HG02885 (cell line): ENCODE measurements at regions not wholly inside any gene's neighbourhood (a gene's known extent, or its start where the extent isn't known, plus 50 kb on each side); places are given as distances from the start of the nearest gene placed in this dataset.

Experiments
- ATAC-seq: cut with Tn5 transposase; IDR thresholded peaks from one replicate; pipeline ENCODE4 v1.9.1; 2021; ENCODE audit warnings: mild to moderate bottlenecking; ENCODE audit not compliant: unreplicated experiment, poor library complexity

DNA sequence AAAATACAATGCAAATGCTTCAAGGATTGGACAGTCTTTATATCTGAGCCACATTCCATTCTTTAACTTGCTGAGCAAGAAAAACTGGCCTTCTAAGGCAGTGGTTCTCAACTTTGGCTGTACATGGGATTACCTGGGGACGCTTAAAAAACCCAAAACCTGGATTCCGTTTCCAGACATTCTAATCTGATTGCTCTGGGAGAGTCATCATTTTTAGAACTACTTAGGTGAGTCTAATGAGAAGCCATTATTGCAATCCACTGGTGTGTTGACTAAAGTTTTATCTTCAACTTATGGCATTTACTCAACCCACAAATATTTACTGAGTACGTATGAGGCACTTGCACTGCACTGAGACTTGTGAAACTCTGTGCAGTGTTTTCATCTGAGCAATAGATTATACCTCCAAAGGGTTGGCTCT, 195.7 kb upstream of the ATP11B start:
- ATAC-seq, result no peak

DNA sequence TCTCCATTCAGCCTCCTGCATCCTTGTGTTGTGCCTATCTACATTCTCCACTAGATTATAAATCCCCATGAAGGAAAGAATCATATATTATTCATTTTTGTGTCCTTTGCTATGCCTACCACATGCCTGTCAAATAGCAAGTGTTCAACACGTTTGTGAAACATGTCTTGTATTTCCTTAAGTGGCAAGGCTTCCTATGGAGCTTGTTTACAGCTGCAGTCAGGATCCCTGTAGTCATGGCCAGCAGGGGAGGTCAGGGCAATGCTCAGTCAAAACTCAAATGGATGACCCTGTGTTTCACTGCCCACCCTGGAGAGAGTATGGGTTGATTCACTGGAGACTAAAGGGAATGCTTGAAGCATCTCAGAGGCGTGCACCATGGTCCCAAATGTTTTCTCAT, 191.7 kb upstream of the ATP11B start:
- ATAC-seq, result no peak

DNA sequence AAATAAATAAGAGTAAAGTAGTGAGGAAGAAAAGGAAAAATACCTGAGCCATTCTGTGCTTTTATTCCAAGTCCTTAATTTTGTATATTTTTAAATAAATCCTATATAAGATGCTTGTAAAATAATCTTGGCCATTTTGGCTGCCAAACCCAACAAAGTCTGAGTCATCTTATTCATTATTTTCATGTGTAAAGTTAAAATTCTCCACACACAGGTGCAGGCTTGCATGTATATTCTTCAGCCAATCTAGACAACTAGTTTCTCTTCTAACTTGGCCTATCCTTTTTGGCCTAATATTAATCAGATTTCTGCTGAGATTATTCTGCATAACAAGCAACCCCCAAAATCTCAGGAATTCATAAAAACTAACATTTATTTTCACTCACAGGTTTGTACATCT, 189.8 kb upstream of the ATP11B start:
- ATAC-seq, result no peak

DNA sequence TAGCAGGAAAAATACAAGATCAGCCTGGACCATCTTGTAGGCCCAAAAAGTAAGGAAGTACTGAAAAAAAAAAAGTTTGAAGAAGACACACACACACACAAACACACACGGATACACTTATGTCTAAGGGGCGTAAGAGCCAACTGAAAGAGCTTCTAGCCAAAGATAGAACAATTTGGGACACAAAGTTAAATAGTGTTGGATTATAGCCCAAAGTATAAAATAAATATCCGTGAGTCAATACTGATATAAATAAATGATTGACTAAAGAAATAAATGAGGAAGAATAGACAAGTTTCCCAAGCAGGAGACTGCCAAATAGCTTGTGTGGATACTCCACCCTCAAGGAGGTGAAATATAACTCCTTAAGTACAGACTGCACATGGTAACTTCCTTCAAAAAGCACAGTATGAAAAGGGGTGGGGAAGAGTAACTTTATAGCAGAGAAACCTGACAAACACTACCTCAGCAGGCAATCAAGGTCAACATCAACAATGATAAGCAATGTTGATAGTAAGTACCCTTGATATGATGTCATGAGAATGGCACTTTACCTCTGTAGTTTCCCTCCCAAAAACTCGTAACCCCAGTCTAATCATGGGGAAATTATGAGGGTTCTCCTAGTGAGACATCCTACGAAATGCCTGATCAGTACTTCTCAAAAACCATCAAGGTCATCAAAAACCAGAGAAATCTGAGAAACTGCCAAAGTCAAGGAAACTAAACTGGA, 187.3 kb upstream of the ATP11B start:
- ATAC-seq, result no peak

DNA sequence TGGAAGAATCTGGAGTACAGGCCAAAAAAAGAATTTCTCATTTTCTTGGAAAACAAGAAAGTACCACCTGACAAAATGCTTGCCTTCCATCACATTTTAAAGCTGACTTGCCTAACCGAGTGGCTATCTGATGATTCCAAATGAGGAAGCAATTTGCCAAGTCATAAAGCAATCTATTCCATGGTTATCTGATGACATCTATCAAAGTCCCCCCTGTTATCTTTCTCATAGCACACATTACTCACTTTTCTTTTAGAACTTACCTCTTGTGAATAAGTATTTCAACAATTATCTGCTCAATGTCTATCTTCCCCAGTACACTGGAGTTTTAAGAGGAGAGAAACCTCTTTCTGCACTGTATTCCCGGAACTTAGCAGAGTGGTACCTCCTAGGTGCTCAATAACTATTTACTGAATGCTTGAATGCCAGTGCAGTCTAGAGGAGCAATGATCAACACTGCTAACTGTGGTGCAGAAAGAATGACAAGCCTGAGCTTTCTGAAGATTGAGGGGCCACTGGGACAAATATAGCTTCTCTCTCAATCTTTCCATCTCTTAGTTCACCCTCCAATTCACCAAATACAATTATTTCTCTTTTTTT, 186.3 kb upstream of the ATP11B start:
- no peak for ATAC-seq

DNA sequence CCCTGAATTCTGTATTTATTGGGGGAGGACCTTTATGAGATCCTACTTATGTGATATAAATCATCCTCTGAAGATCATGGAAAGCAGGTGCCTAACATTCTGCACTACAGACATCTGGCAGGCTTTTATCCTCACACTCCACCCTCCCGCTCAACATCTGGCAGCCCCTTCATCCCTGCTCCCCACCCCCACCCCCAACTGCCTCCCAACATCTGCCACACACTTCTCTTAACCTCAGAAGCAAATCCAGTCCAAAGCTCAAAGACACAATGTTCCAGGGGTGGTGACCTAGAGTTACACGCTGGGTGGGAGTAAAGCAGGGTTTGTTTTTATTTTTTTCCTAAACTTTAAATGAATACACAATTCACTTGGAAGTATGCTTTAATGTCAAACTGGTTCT, 184.5 kb upstream of the ATP11B start:
- no peak for ATAC-seq

DNA sequence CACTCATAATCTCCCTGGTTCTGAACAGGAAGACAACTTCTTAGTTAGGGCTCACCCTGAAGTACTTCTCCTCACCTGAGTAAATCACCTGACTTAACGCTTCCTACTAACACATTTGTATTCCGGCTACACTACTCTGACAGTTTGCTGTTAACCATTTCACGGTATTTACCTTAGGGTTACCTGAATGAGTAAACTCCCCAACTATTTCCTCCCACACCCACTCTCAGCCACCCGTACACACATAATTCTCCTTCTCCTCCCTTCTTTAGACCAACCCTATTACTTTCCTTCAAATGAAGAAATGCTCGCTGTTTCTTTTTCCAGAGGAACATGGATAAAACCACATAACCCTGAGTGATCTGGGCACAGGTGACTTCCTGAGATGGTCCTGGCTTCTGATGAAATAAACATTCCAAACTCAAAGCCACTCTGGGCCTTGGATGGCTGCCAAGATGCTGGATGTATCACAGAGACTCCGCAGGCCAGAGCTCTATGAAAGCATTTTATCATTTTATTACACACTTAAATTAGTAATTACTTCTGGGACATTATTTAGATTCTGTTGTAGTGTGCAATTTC, 183.6 kb upstream of the ATP11B start:
- ATAC-seq, result no peak

DNA sequence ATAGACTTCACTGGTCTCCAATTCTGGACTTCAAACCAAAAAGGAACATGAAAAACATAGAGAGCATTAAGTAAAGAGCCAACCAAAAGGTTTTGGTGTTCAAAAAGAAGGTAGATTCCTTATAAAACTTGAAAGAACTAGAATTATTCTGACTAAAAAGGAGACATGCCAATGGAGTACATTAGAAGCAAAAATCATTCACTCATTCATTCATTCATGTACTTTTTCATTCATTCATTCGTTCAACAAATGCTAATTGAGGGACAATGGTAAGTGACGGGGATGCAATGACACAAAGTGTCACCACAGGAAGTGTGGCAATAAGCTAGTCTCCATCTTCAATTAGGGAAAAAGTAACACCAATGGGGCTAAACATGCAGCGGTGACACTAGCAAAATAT, 181.0 kb upstream of the ATP11B start:
- ATAC-seq, result no peak

DNA sequence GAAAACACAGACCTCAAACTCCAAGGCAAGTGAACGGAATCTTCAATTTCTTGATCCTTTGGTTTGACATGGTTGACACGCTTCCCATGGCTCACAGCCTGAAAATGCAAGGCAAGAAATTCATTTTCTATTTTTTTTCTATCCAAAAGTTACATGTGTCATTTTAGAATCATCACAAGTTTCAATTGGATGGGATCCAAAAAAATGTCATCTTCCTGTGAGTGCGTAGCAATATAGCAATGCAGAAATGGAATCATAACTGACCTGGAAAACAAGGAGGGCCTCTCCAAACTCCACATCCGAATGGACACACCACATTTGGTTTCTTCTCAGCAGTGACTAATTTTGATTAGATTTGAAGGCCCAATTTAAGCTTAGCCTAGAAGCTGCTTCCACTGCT, 175.8 kb upstream of the ATP11B start:
- ATAC-seq, result no peak

DNA sequence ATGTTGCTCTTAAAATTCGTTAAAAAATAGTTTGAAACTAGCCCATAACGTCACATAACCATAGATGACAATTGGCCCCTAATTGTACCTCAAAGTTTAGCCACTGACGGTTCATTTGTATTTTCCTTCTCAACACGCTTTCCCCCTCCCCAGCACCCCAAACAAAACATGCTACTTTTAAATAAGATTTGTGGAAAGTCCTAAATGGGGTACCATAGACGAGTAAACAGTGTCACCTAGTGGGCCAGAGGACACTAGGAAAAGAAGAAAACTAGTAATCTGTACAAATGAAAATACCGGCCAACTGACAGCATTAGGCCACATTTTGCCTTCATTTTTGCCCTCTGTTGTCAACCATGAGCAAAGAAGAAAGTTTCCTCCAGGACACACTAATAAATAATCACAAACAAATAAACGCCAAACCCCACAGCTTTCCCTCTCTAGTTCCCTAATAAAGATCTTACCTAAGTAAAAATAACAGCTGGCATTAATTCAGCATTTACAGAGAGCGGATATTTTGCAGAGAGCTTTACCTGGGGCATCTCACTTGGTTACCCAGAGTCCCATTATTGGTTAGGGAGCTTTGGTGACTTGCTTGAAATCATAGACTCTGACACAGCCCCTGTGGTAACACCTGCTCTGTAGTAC, 175.1 kb upstream of the ATP11B start:
- ATAC-seq, result peak; percentile 9

DNA sequence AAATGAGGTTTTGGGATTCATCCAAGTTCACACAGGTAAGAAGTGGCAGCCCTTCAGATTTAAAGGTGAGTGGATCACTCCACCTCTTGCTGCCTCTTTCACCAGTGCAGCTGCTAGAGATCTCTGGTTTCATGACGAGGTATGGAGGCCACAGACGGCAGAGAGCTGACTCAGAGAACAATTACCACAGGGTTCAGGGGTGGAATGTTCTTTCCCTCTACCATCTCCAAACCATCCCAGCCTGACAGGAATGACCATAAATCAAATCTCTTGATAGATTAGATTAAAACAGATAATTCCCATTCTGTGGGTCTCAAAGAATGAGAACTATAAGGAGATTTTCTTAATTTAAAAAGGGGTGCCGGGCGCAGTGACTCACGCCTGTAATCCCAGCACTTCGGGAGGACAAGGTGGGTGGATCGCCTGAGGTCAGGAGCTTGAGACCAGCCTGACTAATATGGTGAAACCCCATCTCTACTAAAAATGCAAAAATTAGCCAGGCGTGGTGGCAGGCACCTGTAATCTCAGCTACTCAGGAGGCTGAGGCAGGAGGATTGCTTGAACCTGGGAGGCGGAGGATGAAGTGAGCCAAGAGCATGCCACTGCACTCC, 174.2 kb upstream of the ATP11B start:
- ATAC-seq, result peak; percentile 44

DNA sequence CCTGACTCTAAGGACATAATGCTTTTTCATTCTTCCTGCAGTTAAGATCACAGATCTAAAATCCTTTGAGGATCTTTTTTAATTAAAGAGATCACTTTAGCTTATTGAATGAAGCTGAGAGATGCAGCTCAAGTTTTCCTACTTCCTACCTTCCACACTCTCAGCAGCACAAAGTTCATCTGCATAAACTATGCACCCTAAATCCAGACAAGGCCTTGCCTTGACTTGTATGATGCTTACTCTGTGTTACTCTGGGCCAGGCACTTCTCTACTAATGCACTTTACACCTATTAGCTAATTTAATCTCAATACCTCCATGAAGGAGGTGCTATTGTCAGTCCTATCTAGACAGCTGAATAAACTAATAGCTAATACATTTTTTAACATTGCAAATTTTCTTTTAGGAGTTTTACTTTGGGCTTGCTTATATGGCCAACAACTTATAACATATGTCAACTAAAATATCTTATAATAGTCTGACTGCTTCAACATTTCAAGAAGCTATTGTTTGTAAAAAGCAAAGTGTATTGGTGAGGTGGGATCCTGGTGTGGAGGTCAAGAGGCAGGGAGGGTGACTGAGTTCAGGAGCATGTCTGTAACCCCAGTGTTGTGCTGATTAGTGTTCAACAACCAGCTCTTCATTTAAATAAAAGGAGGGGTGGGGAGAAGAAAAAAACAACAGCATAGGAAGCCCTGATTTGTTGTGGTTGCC, 172.4 kb upstream of the ATP11B start:
- no peak for ATAC-seq

DNA sequence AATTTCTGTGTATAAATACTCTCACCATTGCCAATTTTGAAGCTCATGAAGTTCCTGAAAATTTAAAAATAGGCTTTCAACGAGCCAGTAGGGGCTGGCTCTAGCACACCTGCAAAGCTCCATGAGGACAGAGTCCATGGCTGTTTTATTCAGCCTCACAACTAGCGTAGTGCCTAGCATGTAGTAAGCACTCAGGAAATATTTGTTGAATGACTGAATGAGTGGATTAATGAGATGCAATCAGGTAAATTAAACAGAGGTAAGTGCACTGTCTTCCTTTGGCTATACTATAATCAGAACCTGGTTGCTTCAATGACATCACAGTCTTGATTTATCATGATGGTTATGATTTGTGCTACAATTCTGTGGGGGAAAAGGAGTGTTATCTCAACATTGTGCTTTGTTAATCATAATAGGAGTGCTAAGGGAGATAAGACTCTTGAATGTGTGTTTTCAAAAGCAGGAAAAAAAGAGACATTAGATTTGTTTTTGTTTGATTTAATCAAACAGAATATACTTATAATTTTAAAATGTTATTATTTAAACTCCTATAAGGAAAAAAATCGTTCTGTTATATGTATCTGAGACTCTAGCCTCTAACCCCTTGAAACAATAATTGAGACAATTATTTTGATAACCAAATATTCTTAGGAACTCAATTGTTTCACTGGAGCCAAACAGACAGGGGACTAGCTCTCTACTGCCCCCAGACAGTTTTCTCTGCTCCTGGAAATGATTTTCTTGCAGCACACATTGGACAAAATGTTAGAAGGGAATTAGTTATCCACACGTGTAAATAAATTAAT, 171.7 kb upstream of the ATP11B start:
- ATAC-seq, result no peak

DNA sequence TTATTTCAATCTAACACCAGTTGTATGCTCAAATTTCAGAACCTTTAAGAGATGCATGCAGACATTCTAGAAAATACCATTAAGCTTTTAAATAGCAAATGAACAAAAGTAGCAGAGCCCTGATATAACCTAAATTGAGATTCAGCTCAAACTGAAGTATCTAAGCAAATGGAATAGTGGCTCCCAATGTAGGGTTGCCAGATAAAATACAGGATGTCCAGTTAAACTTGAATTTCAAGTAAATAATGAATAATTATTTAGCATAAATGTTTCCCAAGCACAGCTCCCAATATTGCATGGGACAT, 171.1 kb upstream of the ATP11B start:
- no peak for ATAC-seq

DNA sequence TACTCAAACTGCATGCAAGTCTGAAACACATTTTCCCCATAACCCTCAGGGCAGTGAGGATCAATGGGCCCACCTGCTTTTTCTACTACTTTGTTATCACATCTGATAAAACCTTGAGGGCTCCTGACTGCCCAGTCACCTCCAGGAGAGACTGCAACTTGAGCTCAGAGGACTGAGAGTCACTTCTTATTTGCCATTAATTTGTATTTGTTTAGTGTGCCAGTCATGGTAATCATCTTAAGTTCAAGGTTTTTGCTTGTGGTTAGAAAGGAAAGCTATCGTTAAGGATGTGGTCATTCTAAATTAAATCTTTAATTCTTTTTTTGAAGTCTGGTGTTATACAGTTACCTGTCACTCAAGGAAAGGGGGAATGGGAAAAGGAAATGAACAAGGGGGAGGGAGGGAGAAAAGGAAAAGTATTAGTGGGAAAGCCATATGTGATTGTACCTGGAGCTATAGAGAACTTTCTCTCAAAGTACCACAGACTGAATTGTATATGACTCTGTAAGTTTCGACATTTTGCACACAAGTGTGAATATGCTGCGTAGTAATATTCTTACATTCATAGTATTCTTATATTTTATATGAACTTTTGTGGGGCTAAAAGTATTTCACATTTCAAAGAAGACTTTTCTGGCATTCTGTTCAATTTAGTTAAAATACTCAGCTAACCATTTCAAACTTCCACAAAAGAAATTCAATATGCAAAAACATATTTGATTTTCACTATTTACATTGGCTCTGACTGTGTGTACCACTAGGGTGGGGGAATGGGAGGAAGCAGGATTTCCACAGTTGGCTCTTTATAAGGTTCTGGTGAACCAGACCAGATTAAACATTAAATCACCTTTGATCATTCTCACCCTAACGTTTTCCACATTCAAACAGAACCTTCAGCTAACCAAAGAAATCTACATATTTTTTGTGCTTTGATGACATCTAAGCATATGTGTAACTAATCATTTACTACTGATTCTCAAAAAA, 166.5 kb upstream of the ATP11B start:
- no peak for ATAC-seq

DNA sequence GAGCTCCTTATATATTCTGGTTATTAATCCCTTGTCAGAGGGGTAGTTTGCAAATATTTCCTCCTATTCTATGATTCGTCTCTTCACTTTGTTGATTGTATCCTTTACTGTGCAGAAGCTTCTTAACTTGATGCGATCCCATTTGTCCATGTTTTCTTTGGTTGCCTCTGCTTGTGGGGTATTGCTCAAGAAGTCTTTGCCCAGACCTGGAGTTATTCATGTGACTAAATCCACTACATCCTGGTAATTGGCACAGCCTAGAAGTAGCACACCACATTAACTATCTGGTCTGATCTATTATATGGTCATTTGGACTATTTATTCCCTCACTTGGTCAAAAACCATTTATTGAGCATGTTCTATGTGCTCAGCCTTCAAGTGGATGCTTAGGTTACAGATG, 164.8 kb upstream of the ATP11B start:
- ATAC-seq, result no peak

DNA sequence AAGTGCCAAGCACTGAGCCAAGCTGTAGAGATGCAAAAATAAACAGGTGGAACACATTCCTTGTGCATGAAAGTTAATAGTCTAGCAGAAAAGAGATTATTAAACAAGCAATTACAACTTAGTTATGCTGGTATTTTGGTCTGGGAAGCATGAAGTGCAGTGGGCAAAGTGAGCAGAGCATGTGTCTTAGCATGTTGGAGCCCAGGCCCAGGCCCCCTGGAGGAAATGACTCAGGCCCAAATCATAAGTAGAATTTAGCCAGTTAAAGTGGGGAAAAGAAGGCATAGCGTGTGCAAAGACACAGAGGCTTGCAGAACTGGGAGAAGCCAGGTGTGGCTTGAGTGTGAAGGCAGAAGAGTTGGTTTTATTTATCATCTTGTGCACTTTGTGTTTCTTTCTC, 163.8 kb upstream of the ATP11B start:
- no peak for ATAC-seq

DNA sequence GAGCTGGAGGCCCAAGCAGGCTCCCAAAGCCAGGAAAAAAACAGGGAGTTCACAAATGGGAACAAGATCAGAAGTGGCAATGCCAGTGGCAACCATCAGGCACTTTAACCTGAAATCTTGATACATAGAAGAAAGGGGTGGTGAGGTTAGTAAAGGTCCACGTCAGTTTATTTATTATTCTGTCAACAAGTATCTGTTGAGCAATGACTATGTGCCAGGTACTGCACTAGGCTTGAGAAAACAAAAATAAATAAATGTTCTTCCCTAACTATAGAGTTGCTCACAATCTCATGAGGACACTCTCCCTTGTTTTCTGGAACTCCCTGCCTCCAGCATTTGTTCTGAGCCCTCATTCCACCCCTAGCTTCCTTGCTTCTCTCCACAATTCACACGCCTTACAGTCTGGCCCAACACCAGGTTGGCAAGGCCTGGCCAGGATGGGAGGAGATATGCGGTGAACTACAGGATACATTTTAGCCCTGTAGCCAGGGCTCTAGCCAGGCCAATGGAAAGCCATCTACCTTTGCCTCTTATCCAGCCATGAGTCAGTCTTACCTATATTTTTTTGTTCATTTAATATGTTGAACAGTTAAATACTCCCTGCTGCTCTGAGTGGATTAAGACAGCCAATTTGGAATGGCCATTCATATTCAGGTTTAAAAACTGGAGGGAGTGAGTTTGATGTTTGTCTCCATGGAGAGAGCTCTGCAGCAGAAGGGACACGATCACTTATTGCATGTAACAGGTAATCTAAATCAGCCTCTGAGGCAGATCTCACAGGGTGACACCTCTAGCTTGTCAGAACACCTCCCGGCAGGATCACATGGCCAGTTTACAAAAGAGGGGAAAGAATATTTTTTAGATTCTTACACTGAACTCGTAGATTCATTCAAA, 161.9 kb upstream of the ATP11B start:
- no peak for ATAC-seq
